HEK293T (cell line): ENCODE measurements at regions not wholly inside any gene's neighbourhood (a gene's known extent, or its start where the extent isn't known, plus 50 kb on each side); places are given as distances from the start of the nearest gene placed in this dataset.

Experiments
- ARNT ChIP-seq: fragments of 450-650 bp; IDR thresholded peaks from 2 replicates; pipeline ENCODE4 v1.6.1; 2017; ENCODE audit warnings: mild to moderate bottlenecking
- BHLHE40 ChIP-seq: fragments of 450-650 bp; IDR thresholded peaks from 2 replicates; pipeline ENCODE4 v1.6.1; 2016; ENCODE audit warnings: mild to moderate bottlenecking, moderate library complexity, borderline replicate concordance
- CTBP1 ChIP-seq: fragments of 450-650 bp; IDR thresholded peaks from 2 replicates; pipeline ENCODE4 v1.6.1; 2016; ENCODE audit warnings: borderline replicate concordance
- FOXA1 ChIP-seq: fragments of 450-650 bp; IDR thresholded peaks from 2 replicates; pipeline ENCODE4 v1.6.1; 2016; ENCODE audit warnings: mild to moderate bottlenecking
- FOXK2 ChIP-seq: fragments of 450-650 bp; IDR thresholded peaks from 2 replicates; pipeline ENCODE4 v1.6.1; 2016; ENCODE audit warnings: mild to moderate bottlenecking
- FOXM1 ChIP-seq: fragments of 450-650 bp; IDR thresholded peaks from 2 replicates; pipeline ENCODE4 v1.6.1; 2017; ENCODE audit warnings: mild to moderate bottlenecking, borderline replicate concordance
- HDGF ChIP-seq: fragments of 450-650 bp; IDR thresholded peaks from 2 replicates; pipeline ENCODE4 v1.6.1; 2017; ENCODE audit warnings: antibody characterized with exemption, borderline replicate concordance
- L3MBTL2 ChIP-seq: fragments of 450-650 bp; conservative IDR thresholded peaks from 2 replicates; pipeline ENCODE4 v1.6.1; 2016; ENCODE audit warnings: mild to moderate bottlenecking
- SP1 ChIP-seq: fragments of 450-650 bp; IDR thresholded peaks from 2 replicates; pipeline ENCODE4 v1.6.1; 2017
- SUZ12 ChIP-seq: fragments of 450-650 bp; IDR thresholded peaks from 2 replicates; pipeline ENCODE4 v1.6.1; 2016; ENCODE audit warnings: mild to moderate bottlenecking
- TARDBP ChIP-seq: fragments of 450-650 bp; IDR thresholded peaks from 2 replicates; pipeline ENCODE4 v1.6.1; 2016
- ZNF384 ChIP-seq: fragments of 450-650 bp; IDR thresholded peaks from 2 replicates; pipeline ENCODE4 v1.6.1; 2016
- TF ChIP-seq, protein P1 (sequence below): fragments of 450-650 bp; IDR thresholded peaks from 2 replicates; pipeline ENCODE4 v1.6.1; 2016

DNA sequence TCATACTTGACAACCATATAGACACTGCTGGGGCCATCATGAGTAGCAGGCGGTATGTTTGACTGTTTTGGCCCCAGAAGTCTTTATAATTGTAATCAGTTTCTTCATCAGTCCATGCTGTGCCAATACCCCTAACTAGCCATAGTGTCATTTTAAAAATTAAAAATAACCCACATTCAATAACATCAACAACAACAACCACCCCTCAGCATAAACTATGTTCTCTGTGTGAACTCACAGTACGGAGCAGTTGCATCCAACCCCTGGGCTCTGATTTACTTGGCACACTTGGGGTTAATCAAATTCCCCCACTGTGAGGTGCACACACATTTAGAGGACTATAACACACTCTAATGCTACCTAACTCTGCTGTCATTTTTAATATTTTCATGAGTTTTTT, 553.7 kb downstream of the USP25 start:
- no peak for TF ChIP-seq BHLHE40
- TF ChIP-seq FOXA1 = no peak
- TF ChIP-seq ZNF384 = no peak
- no peak for TF ChIP-seq SP1
- TF ChIP-seq FOXM1 = no peak
- TF ChIP-seq TARDBP = no peak
- no peak for TF ChIP-seq SUZ12
- TF ChIP-seq CTBP1 = no peak
- TF ChIP-seq FOXK2 = no peak
- TF ChIP-seq ARNT = no peak
- TF ChIP-seq HDGF = no peak
- TF ChIP-seq L3MBTL2 = no peak
- TF ChIP-seq, protein P1, sequence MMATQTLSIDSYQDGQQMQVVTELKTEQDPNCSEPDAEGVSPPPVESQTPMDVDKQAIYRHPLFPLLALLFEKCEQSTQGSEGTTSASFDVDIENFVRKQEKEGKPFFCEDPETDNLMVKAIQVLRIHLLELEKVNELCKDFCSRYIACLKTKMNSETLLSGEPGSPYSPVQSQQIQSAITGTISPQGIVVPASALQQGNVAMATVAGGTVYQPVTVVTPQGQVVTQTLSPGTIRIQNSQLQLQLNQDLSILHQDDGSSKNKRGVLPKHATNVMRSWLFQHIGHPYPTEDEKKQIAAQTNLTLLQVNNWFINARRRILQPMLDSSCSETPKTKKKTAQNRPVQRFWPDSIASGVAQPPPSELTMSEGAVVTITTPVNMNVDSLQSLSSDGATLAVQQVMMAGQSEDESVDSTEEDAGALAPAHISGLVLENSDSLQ = no peak
